Astrocyte (in vitro differentiated cells and primary cell): ENCODE measurements at regions not wholly inside any gene's neighbourhood (a gene's known extent, or its start where the extent isn't known, plus 50 kb on each side); places are given as distances from the start of the nearest gene placed in this dataset.

Source experiments
- DNase-seq: peaks from one replicate; pipeline ENCODE4 v3.0.0-alpha.2; 2010; ENCODE audit warnings: low read depth
- FAIRE-seq: peaks from 2 replicates; lab custom pipeline; 2011; peaks lifted over from hg19 to GRCh38; lab: Jason Lieb, UNC
- H2AFZ ChIP-seq: 2 replicates; pipeline ENCODE4 v1.6.0; 2012; ENCODE audit warnings: low read depth, low read length, inconsistent platforms
- H3K27ac ChIP-seq: 2 replicates; pipeline ENCODE4 v1.5.1; 2011; ENCODE audit warnings: low read depth, low read length, inconsistent platforms
- H3K27me3 ChIP-seq: 2 replicates; pipeline ENCODE4 v1.6.0; 2011; ENCODE audit warnings: low read length, inconsistent platforms; ENCODE audit not compliant: insufficient read depth
- H3K36me3 ChIP-seq: 2 replicates; pipeline ENCODE4 v1.5.1; 2011; ENCODE audit warnings: low read length, inconsistent platforms; ENCODE audit not compliant: insufficient read depth
- H3K4me1 ChIP-seq: 2 replicates; pipeline ENCODE4 v1.5.1; 2011; ENCODE audit warnings: low read length, inconsistent platforms; ENCODE audit not compliant: insufficient read depth
- H3K4me2 ChIP-seq: 2 replicates; pipeline ENCODE4 v1.6.0; 2012; ENCODE audit warnings: low read length, inconsistent platforms
- H3K4me3 ChIP-seq: 2 replicates; pipeline ENCODE4 v1.5.1; 2011; ENCODE audit warnings: low read depth, mild to moderate bottlenecking, low read length, inconsistent platforms; ENCODE audit not compliant: insufficient read depth
- H3K79me2 ChIP-seq: 2 replicates; pipeline ENCODE4 v1.6.0; 2012; ENCODE audit warnings: mild to moderate bottlenecking, low read length, inconsistent platforms; ENCODE audit not compliant: insufficient read depth
- H3K9ac ChIP-seq: 2 replicates; pipeline ENCODE4 v1.6.0; 2012; ENCODE audit warnings: mild to moderate bottlenecking, low read length, inconsistent platforms
- H3K9me3 ChIP-seq: 2 replicates; pipeline ENCODE4 v1.5.1; 2012; ENCODE audit warnings: low read depth, mild to moderate bottlenecking, low read length, inconsistent platforms; ENCODE audit not compliant: insufficient read depth
- H4K20me1 ChIP-seq: 2 replicates; pipeline ENCODE4 v1.6.0; 2012; ENCODE audit warnings: low read length, inconsistent platforms; ENCODE audit not compliant: insufficient read depth
- H3K27ac Mint-ChIP-seq: one replicate; pipeline ENCODE4 v1.8.0; 2021; ENCODE audit warnings: mild to moderate bottlenecking, mixed read lengths; ENCODE audit not compliant: unreplicated experiment
- H3K27me3 Mint-ChIP-seq: one replicate; pipeline ENCODE4 v1.8.0; 2021; ENCODE audit warnings: low read depth, mixed read lengths; ENCODE audit not compliant: unreplicated experiment
- H3K36me3 Mint-ChIP-seq: one replicate; pipeline ENCODE4 v1.8.0; 2021; ENCODE audit warnings: low read depth, mixed read lengths; ENCODE audit not compliant: unreplicated experiment
- H3K4me1 Mint-ChIP-seq: one replicate; pipeline ENCODE4 v1.8.0; 2021; ENCODE audit warnings: low read depth, mixed read lengths; ENCODE audit not compliant: unreplicated experiment
- H3K4me3 Mint-ChIP-seq: one replicate; pipeline ENCODE4 v1.8.0; 2021; ENCODE audit warnings: mild to moderate bottlenecking, moderate library complexity, mixed read lengths; ENCODE audit not compliant: unreplicated experiment
- H3K9me3 Mint-ChIP-seq: one replicate; pipeline ENCODE4 v1.8.0; 2021; ENCODE audit warnings: mild to moderate bottlenecking, mixed read lengths; ENCODE audit not compliant: unreplicated experiment
- EZH2 ChIP-seq: IDR thresholded peaks from 2 replicates; pipeline ENCODE4 v1.6.1; 2012; ENCODE audit warnings: mild to moderate bottlenecking, low read length, inconsistent platforms; ENCODE audit not compliant: insufficient read depth
- TF ChIP-seq, protein P1 (sequence below): IDR thresholded peaks from 2 replicates; pipeline ENCODE4 v1.5.1; 2011; ENCODE audit warnings: low read depth, mild to moderate bottlenecking, inconsistent platforms, low read length, moderate library complexity; ENCODE audit not compliant: insufficient read depth

DNA sequence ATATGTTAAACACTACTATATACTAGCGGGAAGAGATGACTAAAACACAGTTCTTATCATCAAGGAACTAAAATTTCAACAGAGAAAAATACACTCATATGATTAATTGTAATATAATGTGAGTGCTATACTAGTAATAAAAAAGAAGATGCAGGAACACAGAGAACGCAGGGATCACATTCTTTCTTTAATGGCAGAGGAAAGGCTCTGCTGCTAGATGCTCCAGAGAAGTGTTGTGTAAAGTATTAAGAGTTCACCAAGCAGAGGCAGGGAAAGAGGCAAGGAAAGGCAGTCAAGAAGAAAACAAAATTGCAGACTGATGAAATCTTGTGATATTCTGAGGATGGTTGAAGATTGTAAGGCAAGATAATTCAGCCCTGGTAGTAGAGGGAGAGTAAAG, 394.7 kb downstream of the PDGFC start:
- FAIRE-seq, result peak; percentile 26
- Mint-ChIP-seq H3K27me3 (no peaks in the 10 kb centered on the region), H3K27ac (no peak overlapping the region)

DNA sequence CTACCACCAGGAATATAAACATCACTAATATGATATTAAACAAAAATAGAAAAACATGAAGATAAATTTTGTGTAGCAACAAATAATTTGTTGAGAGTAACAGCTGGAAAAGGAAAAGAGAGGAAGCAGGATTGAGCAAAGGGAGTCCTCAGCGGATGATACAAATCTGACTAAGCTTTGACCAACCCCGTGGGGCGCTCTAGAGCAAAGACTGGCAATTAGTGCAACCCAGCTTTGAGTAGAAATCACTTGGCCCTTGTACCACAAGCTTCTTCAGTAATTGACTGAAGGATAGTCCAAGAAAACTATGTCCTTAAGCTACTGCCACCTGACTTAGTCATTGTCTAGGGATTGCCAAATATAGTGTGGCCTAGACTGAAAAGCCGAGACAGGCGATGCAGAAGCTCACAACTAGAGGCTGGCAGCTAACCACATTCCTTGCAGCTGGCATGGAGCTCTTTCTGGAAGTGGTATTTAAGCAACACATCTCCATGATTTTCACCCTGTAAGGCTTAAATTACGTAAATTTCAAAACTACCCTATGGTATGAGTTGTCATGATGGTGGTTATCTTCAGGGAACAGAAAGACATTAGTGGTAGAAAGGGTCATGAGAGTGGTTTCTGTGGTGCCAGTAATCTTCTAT, 396.0 kb downstream of the PDGFC start:
- no peak overlapping the region for H3K4me3 Mint-ChIP-seq
- no peaks in the 10 kb centered on the region for H3K27me3 Mint-ChIP-seq
- H3K9ac ChIP-seq, result no peak overlapping the region
- peak; percentile 40 for DNase-seq
- no peaks in the 10 kb centered on the region for H3K27me3 ChIP-seq
- H3K27ac Mint-ChIP-seq, result peak overlapping the region; percentile 81
- H3K4me2 ChIP-seq, result no peak overlapping the region
- no peak overlapping the region for H3K27ac ChIP-seq
- no peaks in the 10 kb centered on the region for H4K20me1 ChIP-seq
- H3K4me1 ChIP-seq, result no peaks in the 10 kb centered on the region
- H3K4me1 Mint-ChIP-seq, result peaks cover 18% of the 10 kb centered on the region
- no peaks in the 10 kb centered on the region for H3K9me3 Mint-ChIP-seq
- peak overlapping the region; percentile 20 for H2AFZ ChIP-seq
- no peak for FAIRE-seq
- H3K9me3 ChIP-seq, result no peaks in the 10 kb centered on the region
- no peaks in the 10 kb centered on the region for H3K36me3 ChIP-seq
- no peak overlapping the region for H3K4me3 ChIP-seq
- TF ChIP-seq, protein P1, sequence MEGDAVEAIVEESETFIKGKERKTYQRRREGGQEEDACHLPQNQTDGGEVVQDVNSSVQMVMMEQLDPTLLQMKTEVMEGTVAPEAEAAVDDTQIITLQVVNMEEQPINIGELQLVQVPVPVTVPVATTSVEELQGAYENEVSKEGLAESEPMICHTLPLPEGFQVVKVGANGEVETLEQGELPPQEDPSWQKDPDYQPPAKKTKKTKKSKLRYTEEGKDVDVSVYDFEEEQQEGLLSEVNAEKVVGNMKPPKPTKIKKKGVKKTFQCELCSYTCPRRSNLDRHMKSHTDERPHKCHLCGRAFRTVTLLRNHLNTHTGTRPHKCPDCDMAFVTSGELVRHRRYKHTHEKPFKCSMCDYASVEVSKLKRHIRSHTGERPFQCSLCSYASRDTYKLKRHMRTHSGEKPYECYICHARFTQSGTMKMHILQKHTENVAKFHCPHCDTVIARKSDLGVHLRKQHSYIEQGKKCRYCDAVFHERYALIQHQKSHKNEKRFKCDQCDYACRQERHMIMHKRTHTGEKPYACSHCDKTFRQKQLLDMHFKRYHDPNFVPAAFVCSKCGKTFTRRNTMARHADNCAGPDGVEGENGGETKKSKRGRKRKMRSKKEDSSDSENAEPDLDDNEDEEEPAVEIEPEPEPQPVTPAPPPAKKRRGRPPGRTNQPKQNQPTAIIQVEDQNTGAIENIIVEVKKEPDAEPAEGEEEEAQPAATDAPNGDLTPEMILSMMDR, result no peak
- TF ChIP-seq EZH2, result no peak
- no peaks in the 10 kb centered on the region for H3K36me3 Mint-ChIP-seq
- no peaks in the 10 kb centered on the region for H3K79me2 ChIP-seq

More for the DNA sequence above, 394.7 kb downstream of the PDGFC start:
- no peak overlapping the region for H3K9ac ChIP-seq
- H3K27me3 ChIP-seq, result no peaks in the 10 kb centered on the region
- Mint-ChIP-seq H3K36me3 (no peaks in the 10 kb centered on the region), H3K9me3 (peaks cover 2% of the 10 kb centered on the region), H3K4me1 (peaks cover 18% of the 10 kb centered on the region), H3K4me3 (no peak overlapping the region)
- H3K27ac ChIP-seq, result no peak overlapping the region
- no peaks in the 10 kb centered on the region for H3K9me3 ChIP-seq
- H3K4me1 ChIP-seq, result no peaks in the 10 kb centered on the region
- no peak overlapping the region for H3K4me2 ChIP-seq
- no peaks in the 10 kb centered on the region for H3K36me3 ChIP-seq
- no peak for DNase-seq
- TF ChIP-seq EZH2, result no peak
- TF ChIP-seq, protein P1, result no peak
- no peaks in the 10 kb centered on the region for H3K79me2 ChIP-seq
- no peak overlapping the region for H3K4me3 ChIP-seq
- no peaks in the 10 kb centered on the region for H4K20me1 ChIP-seq
- H2AFZ ChIP-seq, result no peak overlapping the region

DNA sequence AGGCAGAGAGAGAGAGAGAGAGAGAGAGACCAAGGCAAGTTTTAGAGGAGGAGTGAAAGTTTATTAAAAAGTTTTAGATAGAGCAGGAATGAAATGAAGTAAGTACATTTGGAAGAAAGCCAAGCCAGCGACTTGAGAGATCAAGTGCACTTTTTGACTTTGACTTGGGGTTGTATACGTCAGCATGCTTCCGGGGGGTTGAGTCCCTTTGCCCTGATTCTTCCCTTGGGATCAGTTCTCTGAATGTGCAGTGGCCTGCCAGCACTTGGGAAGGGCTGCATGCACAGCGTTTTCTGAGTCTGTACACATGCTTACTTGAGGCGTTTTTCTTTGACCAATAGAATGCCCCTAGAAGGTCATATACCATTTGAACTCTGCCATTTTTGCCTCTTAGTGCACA, 400.5 kb downstream of the PDGFC start:
- no peaks in the 10 kb centered on the region for H3K4me1 ChIP-seq
- TF ChIP-seq, protein P1, result no peak
- TF ChIP-seq EZH2, result no peak
- H3K4me2 ChIP-seq, result no peak overlapping the region
- no peaks in the 10 kb centered on the region for H3K27me3 Mint-ChIP-seq
- H3K27ac ChIP-seq, result no peak overlapping the region
- H3K27ac Mint-ChIP-seq, result no peak overlapping the region
- H3K36me3 ChIP-seq, result no peaks in the 10 kb centered on the region
- no peaks in the 10 kb centered on the region for H3K36me3 Mint-ChIP-seq
- no peak for DNase-seq
- H3K4me1 Mint-ChIP-seq, result peaks cover 13% of the 10 kb centered on the region
- no peak overlapping the region for H3K4me3 ChIP-seq
- no peaks in the 10 kb centered on the region for H3K27me3 ChIP-seq
- no peak for FAIRE-seq
- no peak overlapping the region for H2AFZ ChIP-seq
- H3K9me3 Mint-ChIP-seq, result no peaks in the 10 kb centered on the region
- H3K9me3 ChIP-seq, result no peaks in the 10 kb centered on the region
- no peak overlapping the region for H3K9ac ChIP-seq
- H3K79me2 ChIP-seq, result no peaks in the 10 kb centered on the region
- no peaks in the 10 kb centered on the region for H4K20me1 ChIP-seq
- H3K4me3 Mint-ChIP-seq, result no peak overlapping the region
